RKO (cell line): ENCODE measurements at regions not wholly inside any gene's neighbourhood (a gene's known extent, or its start where the extent isn't known, plus 50 kb on each side); places are given as distances from the start of the nearest gene placed in this dataset.

Source experiments
- DNase-seq: peaks from one replicate; pipeline ENCODE4 v3.0.0-alpha.2; 2016; ENCODE audit warnings: low spot score

- DNase-seq = no peak
Measured at GRCh38 chr14:40494483-40494882, 1062.2 kb upstream of the FBXO33 start.

- no peak for DNase-seq
Measured at GRCh38 chr14:40487824-40488223, 1055.6 kb upstream of the FBXO33 start.

- DNase-seq = no peak
Measured at GRCh38 chr14:40485688-40486087, 1053.5 kb upstream of the FBXO33 start.

- no peak for DNase-seq
Measured at GRCh38 chr14:40476005-40476404, 1043.8 kb upstream of the FBXO33 start.

GRCh38 chr14:40467969-40468368 is 1035.7 kb upstream of the FBXO33 start:
- DNase-seq = no peak

GRCh38 chr14:40464531-40464930 is 1032.3 kb upstream of the FBXO33 start:
- DNase-seq = no peak

- DNase-seq = no peak
Measured at GRCh38 chr14:40463886-40464285, 1031.7 kb upstream of the FBXO33 start.

- DNase-seq = no peak
Measured at GRCh38 chr14:40452674-40453073, 1020.4 kb upstream of the FBXO33 start.

GRCh38 chr14:40447017-40447416 is 1014.8 kb upstream of the FBXO33 start:
- no peak for DNase-seq

- DNase-seq = no peak
Measured at GRCh38 chr14:40445020-40445419, 1012.8 kb upstream of the FBXO33 start.

- DNase-seq = no peak
Measured at GRCh38 chr14:40436551-40436950, 1004.3 kb upstream of the FBXO33 start.

- peak; percentile 66 for DNase-seq
Measured at GRCh38 chr14:40417777-40418401, 985.7 kb upstream of the FBXO33 start.

GRCh38 chr14:40416565-40416964 is 984.3 kb upstream of the FBXO33 start:
- DNase-seq = peak; percentile 9

GRCh38 chr14:40414386-40414785 is 982.2 kb upstream of the FBXO33 start:
- no peak for DNase-seq

- DNase-seq = no peak
Measured at GRCh38 chr14:40413136-40413535, 980.9 kb upstream of the FBXO33 start.

GRCh38 chr14:40410708-40411107 is 978.5 kb upstream of the FBXO33 start:
- DNase-seq = no peak

- DNase-seq = no peak
Measured at GRCh38 chr14:40402957-40403356, 970.7 kb upstream of the FBXO33 start.

- no peak for DNase-seq
Measured at GRCh38 chr14:40398981-40399380, 966.7 kb upstream of the FBXO33 start.

GRCh38 chr14:40394634-40395340 is 962.6 kb upstream of the FBXO33 start:
- peak; percentile 1 for DNase-seq

- DNase-seq = no peak
Measured at GRCh38 chr14:40393143-40393542, 960.9 kb upstream of the FBXO33 start.

GRCh38 chr14:40386433-40386832 is 954.2 kb upstream of the FBXO33 start:
- DNase-seq = no peak

- no peak for DNase-seq
Measured at GRCh38 chr14:40374221-40374620, 942.0 kb upstream of the FBXO33 start.

- DNase-seq = no peak
Measured at GRCh38 chr14:40371011-40371410, 938.8 kb upstream of the FBXO33 start.

GRCh38 chr14:40368314-40368713 is 936.1 kb upstream of the FBXO33 start:
- no peak for DNase-seq
